ENCODE measurements at regions not wholly inside any gene's neighbourhood (a gene's known extent, or its start where the extent isn't known, plus 50 kb on each side); places are given as distances from the start of the nearest gene placed in this dataset.

DNA sequence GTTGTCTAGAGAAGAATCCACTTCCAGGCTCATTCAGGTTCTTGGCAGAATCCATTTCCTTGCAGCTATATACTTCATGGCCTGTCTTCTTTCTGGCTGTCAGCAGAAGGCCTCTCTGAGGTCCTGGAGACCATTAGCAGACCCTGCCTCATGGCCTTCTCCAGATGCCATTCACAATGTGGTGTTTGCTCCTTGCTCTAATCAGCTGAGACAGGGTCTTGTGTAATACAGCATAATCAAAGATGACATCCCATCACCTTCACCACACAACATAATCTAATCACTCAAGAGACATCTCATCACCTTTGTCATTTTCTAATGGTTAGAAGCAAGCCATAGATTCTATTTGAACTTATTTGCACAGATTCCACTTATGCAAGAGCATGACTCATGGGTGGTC is 403.9 kb upstream of the LRRC7 start:
- no peak overlapping the region for H3K4me3 Mint-ChIP-seq
- no peak overlapping the region for H3K27ac Mint-ChIP-seq
- peaks cover 0 to 5% (median 0%) of the 10 kb centered on the region in 3 donors for H3K36me3 Mint-ChIP-seq
- H3K9me3 Mint-ChIP-seq = peaks cover 11 to 53% (median 25%) of the 10 kb centered on the region in 6 donors
- H3K4me1 Mint-ChIP-seq = no peaks in the 10 kb centered on the region
- no peaks in the 10 kb centered on the region for H3K27me3 Mint-ChIP-seq (ENCODE audit: low read depth in 3 of 3)
- DNase-seq = no peak

DNA sequence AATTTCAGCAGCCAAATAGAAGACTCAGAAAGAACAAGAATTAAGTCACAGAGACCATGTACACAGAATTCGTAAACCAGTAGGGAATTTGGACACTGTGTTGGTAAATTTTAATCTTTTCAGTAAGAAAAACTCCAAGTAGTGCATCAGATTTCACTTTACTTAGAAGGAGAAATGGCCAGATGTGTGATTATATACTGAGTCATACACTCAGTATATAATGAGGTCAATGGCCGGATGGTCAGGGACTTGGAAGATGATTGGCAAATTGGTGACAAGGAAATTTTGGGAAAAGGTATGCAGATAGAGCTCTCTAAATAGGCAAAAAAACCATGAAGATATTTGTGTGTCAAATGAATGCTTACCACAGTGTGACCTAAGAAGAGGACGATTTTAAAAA is 399.8 kb upstream of the LRRC7 start:
- H3K4me3 Mint-ChIP-seq = no peak overlapping the region
- H3K27ac Mint-ChIP-seq = no peak overlapping the region
- no peak for DNase-seq
- H3K27me3 Mint-ChIP-seq (ENCODE audit: low read depth in 3 of 3) = no peaks in the 10 kb centered on the region
- H3K9me3 Mint-ChIP-seq = peaks cover 10 to 60% (median 23%) of the 10 kb centered on the region in 6 donors
- peaks cover 0 to 5% (median 0%) of the 10 kb centered on the region in 3 donors for H3K36me3 Mint-ChIP-seq
- no peaks in the 10 kb centered on the region for H3K4me1 Mint-ChIP-seq

DNA sequence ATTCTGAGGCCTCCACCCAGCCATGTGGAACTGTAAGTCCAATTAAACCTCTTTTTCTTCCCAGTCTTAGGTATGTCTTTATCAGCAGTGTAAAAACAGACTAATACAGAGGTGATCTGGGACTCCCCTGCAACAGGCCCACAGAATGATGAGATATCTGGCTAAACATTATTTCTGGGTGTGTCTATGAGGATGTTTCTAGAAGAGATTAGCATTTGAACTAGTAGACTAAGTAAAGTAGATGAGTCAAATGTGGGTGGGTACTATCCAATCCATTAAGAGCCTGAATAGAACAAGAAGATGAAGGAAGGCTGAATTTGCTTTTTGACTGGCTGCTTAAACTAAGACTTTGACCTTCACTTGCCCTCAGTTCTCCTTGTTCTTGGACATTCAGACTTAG is 396.5 kb upstream of the LRRC7 start:
- Mint-ChIP-seq H3K36me3 (peaks cover 0 to 9% (median 0%) of the 10 kb centered on the region in 3 donors), H3K27ac (no peak overlapping the region), H3K9me3 (peaks cover 6 to 68% (median 22%) of the 10 kb centered on the region in 6 donors), H3K4me3 (no peak overlapping the region), H3K27me3 (ENCODE audit: low read depth in 3 of 3) (no peaks in the 10 kb centered on the region), H3K4me1 (no peaks in the 10 kb centered on the region)
- DNase-seq = no peak

DNA sequence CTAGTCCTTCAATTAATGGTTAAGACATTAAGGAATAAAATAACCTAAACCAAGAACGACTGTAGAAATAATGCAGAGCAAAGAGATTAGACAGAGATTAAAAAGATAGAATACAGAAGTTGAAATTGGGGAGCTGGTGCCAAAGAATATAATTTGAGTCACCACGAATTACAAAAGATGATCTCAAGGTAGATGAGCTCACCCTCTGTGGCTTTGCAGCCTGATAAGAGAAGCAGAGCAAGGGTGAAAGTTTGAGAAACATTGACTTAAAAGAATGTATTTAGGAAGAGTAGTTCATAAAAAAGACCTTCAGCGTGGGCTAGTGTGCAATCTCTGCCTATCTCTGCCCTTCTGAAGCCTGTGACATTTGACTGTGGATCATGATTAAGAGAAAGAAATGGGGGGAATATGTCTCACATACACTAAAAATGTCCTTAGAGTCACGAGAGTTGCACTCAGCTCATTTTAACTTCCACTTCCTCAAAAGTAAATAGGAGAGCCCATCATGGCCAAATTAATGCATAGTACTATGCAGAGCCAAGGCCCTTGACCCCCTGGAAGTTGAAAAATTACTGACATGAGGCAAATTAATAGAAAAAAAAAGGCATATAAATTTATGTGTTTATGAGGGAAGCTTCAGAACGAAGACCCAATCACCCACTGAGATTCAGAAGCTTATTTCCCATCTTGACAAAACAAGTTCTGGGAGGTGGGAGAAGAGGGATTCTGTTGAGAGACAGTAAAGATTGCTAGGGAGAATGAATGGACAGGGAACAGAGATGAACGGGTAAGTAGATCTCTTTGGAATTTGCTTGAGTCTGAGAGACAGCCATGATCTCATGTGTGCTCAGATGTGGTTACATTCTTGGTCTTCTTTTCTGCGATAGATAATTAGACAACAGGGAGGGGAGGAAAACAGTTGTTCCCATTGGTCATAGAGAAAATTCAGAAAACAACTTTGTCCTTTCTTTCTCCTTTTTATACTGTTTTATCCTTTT is 395.4 kb upstream of the LRRC7 start:
- Mint-ChIP-seq H3K27ac (no peak overlapping the region), H3K9me3 (peaks cover 3 to 62% (median 18%) of the 10 kb centered on the region in 6 donors), H3K4me1 (no peaks in the 10 kb centered on the region), H3K27me3 (ENCODE audit: low read depth in 3 of 3) (no peaks in the 10 kb centered on the region), H3K4me3 (no peak overlapping the region), H3K36me3 (peaks cover 0 to 9% (median 0%) of the 10 kb centered on the region in 3 donors)
- DNase-seq = no peak

DNA sequence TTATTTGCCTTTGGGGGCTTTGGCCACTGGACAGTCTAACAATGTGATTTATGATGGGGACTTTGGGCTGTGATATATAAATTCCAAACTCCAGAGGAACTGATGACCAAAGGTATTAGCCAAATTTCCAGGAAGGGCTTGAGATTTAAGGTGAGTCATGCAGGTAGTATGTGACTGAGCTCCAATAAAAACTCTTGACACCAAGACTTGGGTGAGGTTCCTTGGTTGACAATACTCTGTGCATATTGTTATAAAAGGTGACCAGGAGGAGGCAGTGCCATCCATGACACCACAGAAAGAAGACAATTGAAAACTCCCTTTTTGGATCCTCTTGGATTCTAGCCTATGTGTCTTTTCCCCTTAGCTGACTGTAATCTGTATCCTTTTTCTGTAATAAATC is 392.7 kb upstream of the LRRC7 start:
- Mint-ChIP-seq H3K9me3 (peaks cover 0 to 38% (median 8%) of the 10 kb centered on the region in 6 donors), H3K27me3 (ENCODE audit: low read depth in 3 of 3) (no peaks in the 10 kb centered on the region), H3K36me3 (peaks cover 0 to 4% (median 0%) of the 10 kb centered on the region in 3 donors), H3K27ac (no peak overlapping the region), H3K4me1 (no peaks in the 10 kb centered on the region), H3K4me3 (no peak overlapping the region)
- no peak for DNase-seq

DNA sequence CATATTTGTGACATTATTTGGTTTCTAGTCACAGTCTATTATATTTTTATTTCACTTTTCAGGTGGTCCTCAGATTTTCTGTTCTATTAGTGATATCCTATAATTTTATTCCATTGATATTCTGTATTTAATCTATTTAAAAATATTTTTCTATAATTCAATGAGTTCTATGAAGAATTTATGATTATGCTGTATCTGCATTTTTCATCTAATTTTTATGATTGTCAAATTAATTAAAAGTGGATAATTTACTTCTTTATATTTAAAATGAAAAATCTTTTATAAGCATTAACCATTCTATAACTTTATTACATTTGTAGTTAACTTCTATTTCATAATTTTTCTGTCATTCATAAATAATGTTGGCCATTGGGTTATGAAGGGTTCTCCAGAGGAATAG is 387.4 kb upstream of the LRRC7 start:
- DNase-seq = no peak
- H3K9me3 Mint-ChIP-seq = peaks cover 0 to 11% (median 3%) of the 10 kb centered on the region in 6 donors
- H3K27me3 Mint-ChIP-seq (ENCODE audit: low read depth in 3 of 3) = no peaks in the 10 kb centered on the region
- no peak overlapping the region for H3K27ac Mint-ChIP-seq
- H3K36me3 Mint-ChIP-seq = no peaks in the 10 kb centered on the region
- no peaks in the 10 kb centered on the region for H3K4me1 Mint-ChIP-seq
- no peak overlapping the region for H3K4me3 Mint-ChIP-seq

DNA sequence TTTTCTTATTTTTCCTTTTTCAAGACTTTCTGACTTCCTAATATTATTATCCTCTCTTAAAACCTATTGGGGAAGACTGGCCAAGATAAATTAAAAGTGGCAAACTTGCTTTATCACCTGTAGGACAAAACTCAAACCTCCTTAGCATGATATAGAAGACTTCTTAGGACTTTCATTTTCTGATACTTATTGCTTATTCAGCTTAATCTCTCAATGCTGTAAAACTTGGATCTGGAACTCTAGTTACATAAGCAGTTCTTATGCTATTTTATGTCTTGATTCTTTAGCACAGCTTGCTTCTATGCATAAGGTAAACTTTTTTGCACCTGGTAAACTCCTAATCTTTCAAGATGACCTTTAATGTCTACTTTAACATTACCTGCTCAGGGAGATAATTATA is 382.3 kb upstream of the LRRC7 start:
- Mint-ChIP-seq H3K27me3 (ENCODE audit: low read depth in 3 of 3) (no peaks in the 10 kb centered on the region), H3K9me3 (peaks cover 2 to 22% (median 13%) of the 10 kb centered on the region in 6 donors), H3K36me3 (no peaks in the 10 kb centered on the region), H3K4me1 (no peaks in the 10 kb centered on the region), H3K27ac (no peak overlapping the region), H3K4me3 (no peak overlapping the region)
- no peak for DNase-seq

DNA sequence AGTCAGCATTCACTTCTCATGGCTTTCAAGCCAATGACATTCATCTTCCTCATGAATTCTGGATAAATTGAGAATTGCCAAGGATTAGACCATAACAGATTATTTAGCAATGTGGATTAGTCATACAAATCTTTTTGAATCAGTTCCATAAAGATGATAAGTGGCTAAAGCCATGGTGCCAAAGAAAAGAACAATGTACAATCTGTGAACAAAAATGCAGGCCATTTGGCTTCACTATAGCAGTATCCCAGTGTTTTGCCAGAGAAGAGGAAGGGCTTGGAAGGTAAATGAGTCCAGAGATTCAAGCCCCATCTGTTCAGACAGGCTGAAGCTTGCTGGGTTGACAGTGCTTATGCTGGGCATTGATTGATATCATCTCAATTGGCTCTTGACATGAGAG is 376.4 kb upstream of the LRRC7 start:
- H3K4me3 Mint-ChIP-seq = no peak overlapping the region
- no peak overlapping the region for H3K27ac Mint-ChIP-seq
- DNase-seq = no peak
- no peaks in the 10 kb centered on the region for H3K4me1 Mint-ChIP-seq
- no peaks in the 10 kb centered on the region for H3K27me3 Mint-ChIP-seq (ENCODE audit: low read depth in 3 of 3)
- peaks cover 0 to 33% (median 18%) of the 10 kb centered on the region in 6 donors for H3K9me3 Mint-ChIP-seq
- H3K36me3 Mint-ChIP-seq = peaks cover 0 to 4% (median 0%) of the 10 kb centered on the region in 3 donors

DNA sequence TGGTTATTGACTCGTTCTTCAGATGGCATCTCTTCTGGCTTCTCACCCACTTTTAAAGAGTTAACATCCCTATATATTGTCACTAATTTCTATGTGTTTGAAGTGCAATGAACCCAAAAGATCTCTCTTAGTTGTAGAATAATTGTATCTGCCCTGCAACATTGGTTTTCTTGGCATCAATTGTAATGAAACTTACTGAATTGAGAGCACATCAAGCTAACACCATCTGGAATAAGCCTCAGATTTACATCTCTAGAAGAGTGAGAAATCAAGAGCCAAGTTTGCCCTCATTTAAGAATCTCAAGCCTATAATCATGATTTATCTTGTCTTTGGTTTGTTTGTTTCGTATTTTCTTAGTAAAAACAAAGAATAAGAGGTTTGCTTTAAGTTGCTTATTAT is 372.6 kb upstream of the LRRC7 start:
- Mint-ChIP-seq H3K4me3 (no peak overlapping the region), H3K36me3 (peaks cover 0 to 4% (median 0%) of the 10 kb centered on the region in 3 donors), H3K27me3 (ENCODE audit: low read depth in 3 of 3) (no peaks in the 10 kb centered on the region), H3K4me1 (no peaks in the 10 kb centered on the region), H3K27ac (no peak overlapping the region), H3K9me3 (peaks cover 5 to 37% (median 18%) of the 10 kb centered on the region in 6 donors)
- DNase-seq = no peak

DNA sequence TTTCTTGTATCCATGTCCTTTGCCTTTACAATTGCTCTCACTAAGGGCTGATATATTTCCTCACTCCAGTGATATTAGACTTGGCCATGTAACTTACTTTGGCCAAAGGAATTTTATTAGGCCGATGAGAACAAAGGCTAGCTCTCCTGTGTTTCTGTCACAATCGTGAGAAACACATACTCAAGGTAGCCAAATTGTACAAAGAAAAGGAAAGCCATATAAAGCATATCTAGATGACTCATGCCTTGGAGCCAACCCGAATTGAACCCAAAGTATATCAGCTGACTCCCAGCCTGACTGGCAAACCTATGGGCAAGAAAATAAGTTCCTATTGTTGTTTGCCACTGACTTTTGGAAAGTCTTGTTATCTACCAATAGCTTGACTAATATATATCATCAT is 371.7 kb upstream of the LRRC7 start:
- peaks cover 4 to 47% (median 19%) of the 10 kb centered on the region in 6 donors for H3K9me3 Mint-ChIP-seq
- peaks cover 0 to 4% (median 0%) of the 10 kb centered on the region in 3 donors for H3K36me3 Mint-ChIP-seq
- no peak overlapping the region for H3K4me3 Mint-ChIP-seq
- no peak for DNase-seq
- H3K27ac Mint-ChIP-seq = no peak overlapping the region
- H3K27me3 Mint-ChIP-seq (ENCODE audit: low read depth in 3 of 3) = no peaks in the 10 kb centered on the region
- H3K4me1 Mint-ChIP-seq = no peaks in the 10 kb centered on the region

DNA sequence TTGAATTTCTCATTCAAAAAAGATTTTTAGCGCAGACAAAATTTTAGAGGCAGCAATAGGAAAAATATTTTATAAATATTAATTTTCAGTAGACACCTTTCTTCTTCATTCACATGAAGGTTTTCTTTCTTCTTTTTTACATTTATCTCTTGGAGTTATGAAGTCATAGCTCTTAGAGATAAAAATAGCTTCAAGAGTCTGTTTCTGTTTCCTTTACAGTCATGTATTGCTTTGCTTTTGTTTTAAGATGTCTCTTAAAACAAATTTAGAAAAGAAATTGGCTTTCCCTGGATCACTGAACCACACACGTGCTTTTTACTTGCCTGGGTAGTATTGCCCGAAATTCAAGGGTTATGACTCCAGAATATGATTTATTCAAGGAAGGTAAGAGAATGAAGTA is 369.9 kb upstream of the LRRC7 start:
- Mint-ChIP-seq H3K9me3 (peaks cover 3 to 50% (median 23%) of the 10 kb centered on the region in 6 donors), H3K4me3 (no peak overlapping the region), H3K36me3 (peaks cover 0 to 4% (median 0%) of the 10 kb centered on the region in 3 donors), H3K27ac (no peak overlapping the region), H3K27me3 (ENCODE audit: low read depth in 3 of 3) (no peaks in the 10 kb centered on the region), H3K4me1 (no peaks in the 10 kb centered on the region)
- no peak for DNase-seq

DNA sequence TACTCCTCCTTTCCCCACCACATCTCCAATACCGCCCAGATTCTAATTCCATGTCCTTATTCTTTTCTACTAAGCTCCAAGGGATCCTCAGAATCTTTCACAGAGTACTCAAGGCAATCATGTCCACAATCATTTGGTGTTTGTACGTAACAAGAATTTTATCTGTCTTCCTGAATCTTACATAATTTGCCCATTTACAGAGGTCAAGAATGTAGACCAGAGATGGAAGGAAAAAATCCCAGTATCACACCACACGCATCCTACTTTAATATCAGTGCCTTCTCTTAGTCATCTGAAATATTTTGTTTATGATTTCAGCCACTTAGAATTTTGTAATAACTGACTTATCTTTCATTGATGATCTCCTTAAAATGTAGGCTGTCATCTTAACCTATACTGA is 366.0 kb upstream of the LRRC7 start:
- Mint-ChIP-seq H3K9me3 (peaks cover 3 to 41% (median 22%) of the 10 kb centered on the region in 6 donors), H3K27me3 (ENCODE audit: low read depth in 3 of 3) (peaks cover 0 to 1% (median 0%) of the 10 kb centered on the region in 3 donors), H3K4me1 (no peaks in the 10 kb centered on the region), H3K27ac (no peak overlapping the region), H3K36me3 (no peaks in the 10 kb centered on the region), H3K4me3 (no peak overlapping the region)
- DNase-seq = no peak

DNA sequence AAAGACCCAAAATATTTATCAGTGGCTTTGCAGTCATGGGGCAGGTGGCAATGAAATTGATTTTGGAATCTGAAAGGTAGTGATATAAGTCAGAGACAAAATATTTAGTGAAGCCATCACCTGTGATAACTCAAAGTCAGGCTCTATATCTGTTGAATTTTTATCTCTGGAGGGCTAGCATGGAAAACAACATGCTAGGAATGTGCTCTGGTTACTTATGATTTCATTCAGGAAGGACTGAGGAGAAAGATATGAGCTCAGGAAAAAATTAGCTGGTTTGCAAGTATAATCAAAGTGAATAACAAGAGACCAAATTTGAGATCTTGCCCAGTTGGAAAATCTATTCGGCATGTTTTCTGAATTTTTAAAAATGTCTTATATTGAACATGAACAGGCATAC is 364.6 kb upstream of the LRRC7 start:
- H3K4me1 Mint-ChIP-seq = no peaks in the 10 kb centered on the region
- peaks cover 0 to 1% (median 0%) of the 10 kb centered on the region in 3 donors for H3K27me3 Mint-ChIP-seq (ENCODE audit: low read depth in 3 of 3)
- no peak for DNase-seq
- no peak overlapping the region for H3K27ac Mint-ChIP-seq
- no peak overlapping the region for H3K4me3 Mint-ChIP-seq
- peaks cover 3 to 36% (median 21%) of the 10 kb centered on the region in 6 donors for H3K9me3 Mint-ChIP-seq
- H3K36me3 Mint-ChIP-seq = no peaks in the 10 kb centered on the region

DNA sequence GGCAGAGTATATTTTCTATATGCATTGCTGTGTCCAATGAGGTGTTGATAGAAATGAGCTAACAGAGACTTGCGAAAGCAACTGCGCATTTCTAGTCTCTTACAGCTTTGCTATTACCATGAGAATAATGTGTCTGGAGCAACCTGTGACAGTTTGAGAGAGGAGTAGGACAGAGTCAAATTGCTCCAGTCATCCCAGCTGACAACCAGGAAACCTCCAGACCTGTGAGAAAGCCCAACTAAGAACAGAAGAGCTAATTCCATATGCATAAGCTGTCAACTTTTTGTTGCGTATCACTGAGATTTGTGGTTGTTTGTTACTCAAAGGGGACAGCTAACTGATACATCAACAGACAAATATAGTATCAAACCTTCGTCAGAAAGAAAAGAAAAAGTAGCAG is 354.1 kb upstream of the LRRC7 start:
- no peaks in the 10 kb centered on the region for H3K36me3 Mint-ChIP-seq
- H3K9me3 Mint-ChIP-seq = peaks cover 7 to 46% (median 16%) of the 10 kb centered on the region in 6 donors
- no peak overlapping the region for H3K4me3 Mint-ChIP-seq
- no peaks in the 10 kb centered on the region for H3K4me1 Mint-ChIP-seq
- peaks cover 0 to 2% (median 0%) of the 10 kb centered on the region in 3 donors for H3K27me3 Mint-ChIP-seq (ENCODE audit: low read depth in 3 of 3)
- no peak overlapping the region for H3K27ac Mint-ChIP-seq
- DNase-seq = no peak

Data from immature natural killer cell (primary cell).